DOHH2 (cell line): ENCODE measurements at regions not wholly inside any gene's neighbourhood (a gene's known extent, or its start where the extent isn't known, plus 50 kb on each side); places are given as distances from the start of the nearest gene placed in this dataset.

Experiments
- H3F3A ChIP-seq: fragments of 200-600 bp; sonication (generic), shearing (Covaris generic); 2 replicates; pipeline ENCODE4 v1.6.0; 2016; ENCODE audit warnings: antibody characterized with exemption, mild to moderate bottlenecking; ENCODE audit not compliant: control insufficient read depth, insufficient read depth
- H3K27ac ChIP-seq: fragments of 200-600 bp; sonication (generic); 2 replicates; pipeline ENCODE4 v1.5.1; 2014; ENCODE audit warnings: low read depth, mild to moderate bottlenecking, low read length, moderate library complexity
- H3K27me3 ChIP-seq: fragments of 200-600 bp; sonication (generic); 2 replicates; pipeline ENCODE4 v1.6.1; 2014; ENCODE audit warnings: mild to moderate bottlenecking, low read length, mixed read lengths; ENCODE audit not compliant: control insufficient read depth
- H3K36me3 ChIP-seq: fragments of 200-600 bp; sonication (generic); 2 replicates; pipeline ENCODE4 v1.6.1; 2014; ENCODE audit warnings: mild to moderate bottlenecking, low read length, moderate library complexity, mixed read lengths; ENCODE audit not compliant: control insufficient read depth
- H3K4me1 ChIP-seq: fragments of 200-600 bp; sonication (generic); 2 replicates; pipeline ENCODE4 v1.6.1; 2014; ENCODE audit warnings: mild to moderate bottlenecking, low read length, mixed read lengths; ENCODE audit not compliant: control insufficient read depth
- H3K4me2 ChIP-seq: fragments of 200-600 bp; sonication (generic); 2 replicates; pipeline ENCODE4 v1.6.0; 2014; ENCODE audit warnings: mild to moderate bottlenecking, low read length, moderate library complexity
- H3K4me3 ChIP-seq: fragments of 200-600 bp; sonication (generic); 2 replicates; pipeline ENCODE4 v1.5.1; 2014; ENCODE audit warnings: mild to moderate bottlenecking, low read length, mixed read lengths
- H3K79me2 ChIP-seq: fragments of 200-600 bp; sonication (generic); 2 replicates; pipeline ENCODE4 v1.6.1; 2014; ENCODE audit warnings: mild to moderate bottlenecking, low read length, mixed read lengths; ENCODE audit not compliant: control insufficient read depth
- H3K9me2 ChIP-seq: fragments of 200-600 bp; sonication (generic); replicated peaks from 2 replicates; pipeline ENCODE4 v1.6.1; 2014; ENCODE audit warnings: mild to moderate bottlenecking, low read length, mixed read lengths; ENCODE audit not compliant: control insufficient read depth
- H3K9me3 ChIP-seq: fragments of 200-600 bp; sonication (generic); 2 replicates; pipeline ENCODE4 v1.6.1; 2014; ENCODE audit warnings: antibody characterized with exemption, low read length, mixed read lengths; ENCODE audit not compliant: control insufficient read depth, insufficient read depth
- H4K20me1 ChIP-seq: fragments of 200-600 bp; sonication (generic); 2 replicates; pipeline ENCODE4 v1.6.0; 2014; ENCODE audit warnings: low read depth, mild to moderate bottlenecking, antibody characterized with exemption, low read length, moderate library complexity; ENCODE audit not compliant: control insufficient read depth, insufficient read depth
- EZH2phosphoT487 ChIP-seq: fragments of 200-600 bp; sonication (generic); IDR thresholded peaks from 2 replicates; pipeline ENCODE4 v1.6.1; 2017; ENCODE audit warnings: borderline replicate concordance, mild to moderate bottlenecking, antibody characterized with exemption, low read length, moderate library complexity, mixed read lengths
- TF ChIP-seq, protein P1 (sequence below): fragments of 200-600 bp; sonication (generic); IDR thresholded peaks from one replicate; pipeline ENCODE4 v1.5.1; 2014; ENCODE audit warnings: antibody characterized with exemption, mild to moderate bottlenecking, low read depth, low read length; ENCODE audit not compliant: poor library complexity, severe bottlenecking

GRCh38 chr5:82922086-82922734, 155.0 kb downstream of the TMEM167A start:
- TF ChIP-seq, protein P1, sequence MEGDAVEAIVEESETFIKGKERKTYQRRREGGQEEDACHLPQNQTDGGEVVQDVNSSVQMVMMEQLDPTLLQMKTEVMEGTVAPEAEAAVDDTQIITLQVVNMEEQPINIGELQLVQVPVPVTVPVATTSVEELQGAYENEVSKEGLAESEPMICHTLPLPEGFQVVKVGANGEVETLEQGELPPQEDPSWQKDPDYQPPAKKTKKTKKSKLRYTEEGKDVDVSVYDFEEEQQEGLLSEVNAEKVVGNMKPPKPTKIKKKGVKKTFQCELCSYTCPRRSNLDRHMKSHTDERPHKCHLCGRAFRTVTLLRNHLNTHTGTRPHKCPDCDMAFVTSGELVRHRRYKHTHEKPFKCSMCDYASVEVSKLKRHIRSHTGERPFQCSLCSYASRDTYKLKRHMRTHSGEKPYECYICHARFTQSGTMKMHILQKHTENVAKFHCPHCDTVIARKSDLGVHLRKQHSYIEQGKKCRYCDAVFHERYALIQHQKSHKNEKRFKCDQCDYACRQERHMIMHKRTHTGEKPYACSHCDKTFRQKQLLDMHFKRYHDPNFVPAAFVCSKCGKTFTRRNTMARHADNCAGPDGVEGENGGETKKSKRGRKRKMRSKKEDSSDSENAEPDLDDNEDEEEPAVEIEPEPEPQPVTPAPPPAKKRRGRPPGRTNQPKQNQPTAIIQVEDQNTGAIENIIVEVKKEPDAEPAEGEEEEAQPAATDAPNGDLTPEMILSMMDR = no peak
- TF ChIP-seq EZH2phosphoT487 = no peak
- H3K4me1 ChIP-seq = no peaks in the 10 kb centered on the region
- H3K4me2 ChIP-seq = no peak overlapping the region
- H3K4me3 ChIP-seq = no peak overlapping the region
- H3K36me3 ChIP-seq = no peaks in the 10 kb centered on the region
- H3K9me2 ChIP-seq = no peaks in the 10 kb centered on the region
- no peak overlapping the region for H3K27ac ChIP-seq
- no peaks in the 10 kb centered on the region for H3K9me3 ChIP-seq
- H3K79me2 ChIP-seq = no peaks in the 10 kb centered on the region
- H3K27me3 ChIP-seq = no peaks in the 10 kb centered on the region
- no peaks in the 10 kb centered on the region for H4K20me1 ChIP-seq
- no peaks in the 10 kb centered on the region for H3F3A ChIP-seq

- Histone ChIP-seq H3K27ac (no peak overlapping the region), H3K27me3 (no peaks in the 10 kb centered on the region), H3K4me2 (no peak overlapping the region), H4K20me1 (no peaks in the 10 kb centered on the region), H3K4me1 (no peaks in the 10 kb centered on the region), H3F3A (no peaks in the 10 kb centered on the region), H3K79me2 (no peaks in the 10 kb centered on the region), H3K9me2 (no peaks in the 10 kb centered on the region), H3K4me3 (no peak overlapping the region), H3K9me3 (no peaks in the 10 kb centered on the region), H3K36me3 (no peaks in the 10 kb centered on the region)
- TF ChIP-seq EZH2phosphoT487 = no peak
- TF ChIP-seq, protein P1 = no peak
Measured at GRCh38 chr5:82918311-82919031, 158.7 kb downstream of the TMEM167A start.

GRCh38 chr5:82917584-82917983, 159.6 kb downstream of the TMEM167A start:
- Histone ChIP-seq H3K27ac (no peak overlapping the region), H3K36me3 (no peaks in the 10 kb centered on the region), H3K9me3 (no peaks in the 10 kb centered on the region), H3K27me3 (no peaks in the 10 kb centered on the region), H3K4me3 (no peak overlapping the region), H4K20me1 (no peaks in the 10 kb centered on the region), H3K4me1 (no peaks in the 10 kb centered on the region), H3K4me2 (no peak overlapping the region), H3F3A (no peaks in the 10 kb centered on the region), H3K9me2 (no peaks in the 10 kb centered on the region), H3K79me2 (no peaks in the 10 kb centered on the region)
- TF ChIP-seq EZH2phosphoT487 = no peak
- TF ChIP-seq, protein P1 = no peak
